Transverse colon (tissue), 4 donors: ENCODE measurements at regions not wholly inside any gene's neighbourhood (a gene's known extent, or its start where the extent isn't known, plus 50 kb on each side); places are given as distances from the start of the nearest gene placed in this dataset.

ENCODE experiments used
- DNase-seq: peaks from one replicate; pipeline ENCODE4 v3.0.0-alpha.2; 2019
- H3K27ac ChIP-seq, 4 donors: fragments of 200-600 bp; sonication (generic); 2 replicates each; pipeline ENCODE4 v1.5.1; 2016 to 2018; ENCODE audit warnings: inconsistent platforms in 4 of 4
- H3K27me3 ChIP-seq: fragments of 200-600 bp; sonication (generic); 2 replicates; pipeline ENCODE4 v1.5.1; 2017; ENCODE audit warnings: inconsistent platforms
- H3K36me3 ChIP-seq, 4 donors: fragments of 200-600 bp; sonication (generic); 2 replicates each; pipeline ENCODE4 v1.5.1; 2017 to 2019; ENCODE audit warnings: inconsistent platforms in 4 of 4
- H3K4me1 ChIP-seq, 4 donors: fragments of 200-600 bp; sonication (generic); 2 replicates each; pipeline ENCODE4 v1.5.1; 2017 to 2020; ENCODE audit warnings: inconsistent platforms in 4 of 4
- H3K4me3 ChIP-seq, 4 donors: fragments of 200-600 bp; sonication (generic); 1 replicate in 1 of 4; 2 replicates in 3 of 4; pipeline versions ENCODE4 v1.5.1 to v1.6.1; 2017 to 2019; ENCODE audit warnings: inconsistent platforms in 4 of 4
- H3K9me3 ChIP-seq, 2 donors: fragments of 200-600 bp; sonication (generic); 2 replicates each; pipeline ENCODE4 v1.5.1; 2017 to 2019; ENCODE audit warnings: inconsistent platforms in 2 of 2
- EP300 ChIP-seq: sonication (generic); formaldehyde crosslinking; IDR thresholded peaks from one replicate; pipeline ENCODE4 v1.6.1; 2017; ENCODE audit warnings: antibody characterized with exemption, low read depth
- POLR2A ChIP-seq: fragments of 450-650 bp; IDR thresholded peaks from one replicate; pipeline ENCODE4 v1.6.1; 2016; ENCODE audit warnings: antibody characterized with exemption, mild to moderate bottlenecking, moderate library complexity
- POLR2AphosphoS5 ChIP-seq, 3 donors: sonication (generic); formaldehyde crosslinking; IDR thresholded peaks; one replicate each; pipeline ENCODE4 v1.6.1; 2016; ENCODE audit warnings: antibody characterized with exemption in 3 of 3
- WGBS, 2 donors: methylation state at CpG; one replicate each; pipeline ENCODE4 v1.1.5; 2018; ENCODE audit warnings: low coverage in 1 of 2; 5-methylcytosine and 5-hydroxymethylcytosine counted together
- in situ Hi-C, 4 donors: fragments of 200-750 bp; cut with MboI; loops; one replicate each; pipeline versions ENCODE4 v1.15.0 to v1.15.1; 2017; ENCODE audit warnings: low sequenced_read_pairs in 3 of 4, low pct_ligation_motif_present in 1 of 4, low pct_unique_long_range_greater_than_20kb in 1 of 4
- intact Hi-C: fragments of 100-400 bp; cut with DNase I; formaldehyde crosslinking; loops from one replicate; pipeline ENCODE4 v1.15.1; 2023; ENCODE audit warnings: low total_unique reads
- TF ChIP-seq, protein P1 (sequence below), 5 experiments: fragments of 200-600 bp in 3 of 5; fragments of 450-650 bp in 2 of 5; sonication (generic) in 3 of 5; IDR thresholded peaks; 1 replicate in 2 of 5; 2 replicates in 3 of 5; pipeline ENCODE4 v1.5.1; 2016 to 2017; ENCODE audit warnings: antibody characterized with exemption in 5 of 5, inconsistent platforms in 3 of 5, mild to moderate bottlenecking in 2 of 5, moderate library complexity in 1 of 5

DNA sequence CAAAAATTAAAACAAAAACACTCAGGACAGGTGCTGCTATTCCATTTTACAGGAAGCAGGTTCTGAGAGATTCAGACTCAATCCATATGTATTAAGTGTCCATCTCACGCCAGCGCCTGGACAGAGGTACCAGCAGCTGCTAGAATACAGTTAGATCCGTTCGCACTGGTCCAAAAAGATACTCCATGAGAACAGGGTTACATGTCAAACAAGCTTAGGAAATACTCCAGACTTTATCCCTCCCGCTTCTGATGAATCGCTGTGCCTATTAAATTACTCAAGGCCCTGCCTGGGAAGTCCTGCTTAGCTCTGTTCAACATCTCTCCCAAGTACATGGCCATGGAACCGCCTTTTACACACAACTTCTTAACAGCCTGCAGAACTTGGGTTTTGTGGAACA lies 50.2 kb upstream of the SLC35C1 start:
- H3K4me1 ChIP-seq = no peaks in the 10 kb centered on the region
- intact Hi-C loops (no loop called here), in situ Hi-C loops (loop anchor here (25.0 kb wide), 1 partner anchor 392 kb away; no protein-coding TSS in a partner anchor)
- no peaks in the 10 kb centered on the region for H3K9me3 ChIP-seq
- 82% methylated on average over 7 of the region's 7 CpGs; no CpG with 5 or more reads in 1 of the 2 donors for WGBS, 2 donors
- TF ChIP-seq POLR2AphosphoS5 (IDR thresholded peaks at IDR 0.05) (no peak), EP300 (no peak), POLR2A (no peak)
- TF ChIP-seq, protein P1, sequence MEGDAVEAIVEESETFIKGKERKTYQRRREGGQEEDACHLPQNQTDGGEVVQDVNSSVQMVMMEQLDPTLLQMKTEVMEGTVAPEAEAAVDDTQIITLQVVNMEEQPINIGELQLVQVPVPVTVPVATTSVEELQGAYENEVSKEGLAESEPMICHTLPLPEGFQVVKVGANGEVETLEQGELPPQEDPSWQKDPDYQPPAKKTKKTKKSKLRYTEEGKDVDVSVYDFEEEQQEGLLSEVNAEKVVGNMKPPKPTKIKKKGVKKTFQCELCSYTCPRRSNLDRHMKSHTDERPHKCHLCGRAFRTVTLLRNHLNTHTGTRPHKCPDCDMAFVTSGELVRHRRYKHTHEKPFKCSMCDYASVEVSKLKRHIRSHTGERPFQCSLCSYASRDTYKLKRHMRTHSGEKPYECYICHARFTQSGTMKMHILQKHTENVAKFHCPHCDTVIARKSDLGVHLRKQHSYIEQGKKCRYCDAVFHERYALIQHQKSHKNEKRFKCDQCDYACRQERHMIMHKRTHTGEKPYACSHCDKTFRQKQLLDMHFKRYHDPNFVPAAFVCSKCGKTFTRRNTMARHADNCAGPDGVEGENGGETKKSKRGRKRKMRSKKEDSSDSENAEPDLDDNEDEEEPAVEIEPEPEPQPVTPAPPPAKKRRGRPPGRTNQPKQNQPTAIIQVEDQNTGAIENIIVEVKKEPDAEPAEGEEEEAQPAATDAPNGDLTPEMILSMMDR (IDR thresholded peaks at IDR 0.05) = no peak
- H3K27me3 ChIP-seq = peaks cover 10% of the 10 kb centered on the region
- no peaks in the 10 kb centered on the region for H3K36me3 ChIP-seq
- DNase-seq = no peak
- no peak overlapping the region for H3K4me3 ChIP-seq
- H3K27ac ChIP-seq = no peak overlapping the region

DNA sequence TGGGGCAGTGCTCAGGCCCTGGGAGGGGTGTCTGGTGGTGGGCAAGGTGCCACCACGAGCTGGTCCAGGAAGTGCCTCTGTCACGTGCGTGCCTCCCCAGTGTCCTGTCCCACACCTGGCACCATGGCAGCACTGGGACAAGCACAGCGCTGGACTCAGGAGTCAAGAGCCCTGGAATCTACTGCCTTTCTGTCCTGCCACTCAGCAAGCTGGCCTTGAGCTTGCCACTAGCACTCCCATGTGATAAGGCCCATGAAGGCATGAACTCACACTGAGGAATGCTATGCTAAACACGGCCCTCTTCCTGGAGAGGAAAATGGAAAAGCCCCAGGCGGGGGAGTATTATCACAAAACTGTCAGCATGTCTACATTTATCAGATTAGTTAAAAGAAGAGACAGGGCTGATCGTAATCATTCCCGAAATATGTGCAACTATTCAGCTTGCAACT lies 50.7 kb upstream of the SLC35C1 start:
- Histone ChIP-seq H3K27me3 (peaks cover 13% of the 10 kb centered on the region), H3K4me3 (no peak overlapping the region), H3K4me1 (no peaks in the 10 kb centered on the region), H3K9me3 (no peaks in the 10 kb centered on the region), H3K27ac (no peak overlapping the region), H3K36me3 (no peaks in the 10 kb centered on the region)
- TF ChIP-seq POLR2A = no peak
- TF ChIP-seq EP300 = no peak
- TF ChIP-seq, protein P1 (IDR thresholded peaks at IDR 0.05) = no peak
- no peak for TF ChIP-seq POLR2AphosphoS5 (IDR thresholded peaks at IDR 0.05)
- in situ Hi-C loops (loop anchor here (25.0 kb wide), 1 partner anchor 392 kb away; no protein-coding TSS in a partner anchor), intact Hi-C loops (no loop called here)
- DNase-seq = no peak
- 55 to 57% methylated on average over 3 to 8 of the region's 8 CpGs for WGBS, 2 donors

DNA sequence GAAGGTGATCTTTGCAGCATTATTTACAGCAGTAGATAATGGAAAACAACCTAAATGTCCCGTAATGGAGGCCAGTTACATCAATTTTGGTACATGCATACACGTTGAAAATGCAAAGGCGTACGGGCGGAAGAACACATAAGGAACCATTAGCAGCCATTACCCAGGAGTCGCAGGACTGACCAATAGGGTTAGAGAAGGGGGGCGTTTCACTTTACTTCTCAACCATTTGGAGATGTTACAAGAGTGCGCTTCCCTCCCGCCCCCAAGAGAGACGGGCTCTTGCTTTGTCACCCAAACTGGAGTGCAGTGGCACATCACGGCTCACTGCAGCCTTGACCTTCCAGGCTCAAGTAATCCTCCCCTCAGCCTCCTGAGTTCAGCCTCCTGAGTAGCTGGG lies 52.8 kb upstream of the SLC35C1 start:
- peaks cover 10% of the 10 kb centered on the region for H3K27me3 ChIP-seq
- TF ChIP-seq POLR2AphosphoS5 (IDR thresholded peaks at IDR 0.05) = no peak
- TF ChIP-seq, protein P1 (IDR thresholded peaks at IDR 0.05) = no peak
- TF ChIP-seq EP300 = no peak
- TF ChIP-seq POLR2A = no peak
- no peaks in the 10 kb centered on the region for H3K9me3 ChIP-seq
- DNase-seq = no peak
- no peaks in the 10 kb centered on the region for H3K36me3 ChIP-seq
- H3K27ac ChIP-seq = no peak overlapping the region
- no peaks in the 10 kb centered on the region for H3K4me1 ChIP-seq
- in situ Hi-C loops = loop anchor here (25.0 kb wide), 1 partner anchor 390 kb away; no protein-coding TSS in a partner anchor
- intact Hi-C loops = no loop called here
- no peak overlapping the region for H3K4me3 ChIP-seq
- 92% methylated on average over 8 to 11 of the region's 11 CpGs for WGBS, 2 donors

DNA sequence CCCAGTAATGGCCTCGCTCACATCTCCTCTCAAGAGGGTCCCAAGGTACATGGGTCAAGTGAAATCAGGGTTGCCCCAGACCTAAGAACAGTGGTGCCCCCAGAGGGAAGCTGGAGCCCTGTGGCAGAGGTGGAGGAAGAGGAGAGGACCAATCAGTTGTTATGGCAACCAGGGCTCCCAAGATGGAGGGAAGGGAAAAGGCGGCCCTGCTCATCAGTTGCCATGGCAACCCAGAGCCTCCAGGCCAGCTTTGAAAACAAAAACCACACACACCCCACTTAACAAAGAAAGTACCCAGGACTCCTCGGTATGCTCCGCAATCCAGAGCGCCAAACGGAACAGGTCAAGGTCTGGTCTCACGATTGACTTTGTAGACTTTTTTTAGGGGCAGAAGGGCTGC lies 53.5 kb upstream of the SLC35C1 start:
- no peaks in the 10 kb centered on the region for H3K9me3 ChIP-seq
- no peaks in the 10 kb centered on the region for H3K4me1 ChIP-seq
- DNase-seq = no peak
- H3K36me3 ChIP-seq = no peaks in the 10 kb centered on the region
- TF ChIP-seq POLR2AphosphoS5 (IDR thresholded peaks at IDR 0.05) = no peak
- no peak for TF ChIP-seq EP300
- no peak for TF ChIP-seq POLR2A
- TF ChIP-seq, protein P1 (IDR thresholded peaks at IDR 0.05) = no peak
- peaks cover 10% of the 10 kb centered on the region for H3K27me3 ChIP-seq
- H3K4me3 ChIP-seq = no peak overlapping the region
- intact Hi-C loops (no loop called here), in situ Hi-C loops (loop anchor here (25.0 kb wide), 1 partner anchor 389 kb away; no protein-coding TSS in a partner anchor)
- no peak overlapping the region for H3K27ac ChIP-seq
- WGBS, 2 donors = 65% methylated on average over 7 of the region's 7 CpGs; no CpG with 5 or more reads in 1 of the 2 donors
